ENCODE measurements at regions not wholly inside any gene's neighbourhood (a gene's known extent, or its start where the extent isn't known, plus 50 kb on each side); places are given as distances from the start of the nearest gene placed in this dataset.

- TF ChIP-seq SMARCB1 (IDR thresholded peaks at IDR 0.05; ENCODE audit: insufficient read length, low read depth), result no peak
Measured at GRCh38 chr14:71185637-71186036, 278.4 kb downstream of the PCNX1 start (continued).

GRCh38 chr14:71187633-71188356, 280.5 kb downstream of the PCNX1 start:
- Histone ChIP-seq H3K27me3 (ENCODE audit: control insufficient read depth in 2 of 2, insufficient read depth in 2 of 2, low read length in 2 of 2) (peaks cover 0 to 24% of the 10 kb centered on the region in 2 experiments; a peak in 4 of 5 replicates), H3K4me2 (ENCODE audit: insufficient read depth, low read length) (no peak overlapping the region), H3K36me3 (ENCODE audit: control insufficient read depth, insufficient read depth, low read length) (no peaks in the 10 kb centered on the region), H3K4me1 (replicated peaks in 1 of 2; ENCODE audit: control insufficient read depth in 2 of 2, insufficient read depth in 2 of 2, low read length in 2 of 2) (no peaks in the 10 kb centered on the region), H3K79me2 (ENCODE audit: control insufficient read depth, insufficient read depth, low read length) (no peaks in the 10 kb centered on the region), H3K9me3 (replicated peaks; ENCODE audit: control insufficient read depth, insufficient read depth, low read depth, low read length) (no peaks in the 10 kb centered on the region), H4K20me1 (replicated peaks; ENCODE audit: control insufficient read depth, insufficient read depth, low read length) (no peaks in the 10 kb centered on the region), H3K9ac (ENCODE audit: insufficient read depth in 1 of 2, low read depth in 2 of 2, low read length in 2 of 2) (no peak overlapping the region), H3K9me1 (ENCODE audit: control insufficient read depth, insufficient read depth, low read length) (no peaks in the 10 kb centered on the region), H3K4me3 (no peak overlapping the region), H3K27ac (ENCODE audit: extremely low read depth, low read depth, low read length) (no peak overlapping the region), H2AFZ (ENCODE audit: low read depth, low read length) (no peak overlapping the region)
- ATAC-seq, result no peak
- ChIA-PET CTCF (ENCODE audit: low intra/inter-chr PET ratio) (no interaction called here), POLR2A (interaction anchor here (0.7 kb wide), 2 partner anchors 11 to 12 kb away, joined by 4 read pairs; no protein-coding TSS in a partner anchor)
- under 1% methylated on average over 9 of the region's 11 CpGs for WGBS (ENCODE audit: insufficient coverage, low coverage, missing lambda C conversion rate)
- in situ Hi-C loops (cut with MboI), result no loop called here
- no peak for DNase-seq (ENCODE audit: extremely low read depth in 1 of 4, low spot score in 3 of 4)
- no TSS peak for BruUV-seq (replicated peaks)
- FAIRE-seq, result no peak
- intact Hi-C loops (cut with micrococcal nuclease), result no loop called here
- TF ChIP-seq ZNF785 (CRISPR knock-in tag; IDR thresholded peaks at IDR 0.05) (no peak), ZNF277 (CRISPR knock-in tag; IDR thresholded peaks at IDR 0.05; ENCODE audit: borderline replicate concordance) (no peak), SAFB (IDR thresholded peaks at IDR 0.05; ENCODE audit: borderline replicate concordance, low read depth, low read length) (no peak), DNMT1 (IDR thresholded peaks at IDR 0.05) (no peak), ZHX1 (conservative IDR thresholded peaks at IDR 0.05; ENCODE audit: low read length) (no peak), ZNF239 (CRISPR knock-in tag; IDR thresholded peaks at IDR 0.05) (no peak), CHCHD3 (CRISPR knock-in tag; IDR thresholded peaks at IDR 0.05) (no peak), RNF219 (CRISPR knock-in tag; IDR thresholded peaks at IDR 0.05) (no peak), CBX3 (IDR thresholded peaks at IDR 0.05; ENCODE audit: borderline replicate concordance in 1 of 2, low read length in 2 of 2) (no peak), ZNF644 (tag; IDR thresholded peaks at IDR 0.05; ENCODE audit: low read depth) (no peak), MYNN (IDR thresholded peaks at IDR 0.05) (no peak), MYNN (CRISPR knock-in tag; IDR thresholded peaks at IDR 0.05) (no peak), STAT5A (IDR thresholded peaks at IDR 0.05; ENCODE audit: borderline replicate concordance, low read length) (no peak), SREBF1 (IDR thresholded peaks at IDR 0.05; ENCODE audit: borderline replicate concordance, low read depth, low read length) (no peak), ZNF134 (CRISPR knock-in tag; conservative IDR thresholded peaks at IDR 0.05) (no peak), BDP1 (IDR thresholded peaks at IDR 0.05; ENCODE audit: insufficient read depth, insufficient read length) (no peak)

Data from K562 (cell line).